Activated CD8-positive, alpha-beta memory T cell treated with anti-CD3 and anti-CD28 coated beads, Interleukin-2, amount 50 U/mL, for 4 hours (primary cell): ENCODE measurements at regions not wholly inside any gene's neighbourhood (a gene's known extent, or its start where the extent isn't known, plus 50 kb on each side); places are given as distances from the start of the nearest gene placed in this dataset.
A peak's percentile ranks its signal among the peaks of the same experiment; 100 is the strongest.
"Not testable (repeated sequence)": the region's sequence is repeated elsewhere in the genome, so short reads cannot be mapped to it uniquely, and the experiment has no call there.

Source experiments
- DNase-seq: peaks from one replicate; pipeline ENCODE4 v3.0.0-alpha.2; 2020

DNA sequence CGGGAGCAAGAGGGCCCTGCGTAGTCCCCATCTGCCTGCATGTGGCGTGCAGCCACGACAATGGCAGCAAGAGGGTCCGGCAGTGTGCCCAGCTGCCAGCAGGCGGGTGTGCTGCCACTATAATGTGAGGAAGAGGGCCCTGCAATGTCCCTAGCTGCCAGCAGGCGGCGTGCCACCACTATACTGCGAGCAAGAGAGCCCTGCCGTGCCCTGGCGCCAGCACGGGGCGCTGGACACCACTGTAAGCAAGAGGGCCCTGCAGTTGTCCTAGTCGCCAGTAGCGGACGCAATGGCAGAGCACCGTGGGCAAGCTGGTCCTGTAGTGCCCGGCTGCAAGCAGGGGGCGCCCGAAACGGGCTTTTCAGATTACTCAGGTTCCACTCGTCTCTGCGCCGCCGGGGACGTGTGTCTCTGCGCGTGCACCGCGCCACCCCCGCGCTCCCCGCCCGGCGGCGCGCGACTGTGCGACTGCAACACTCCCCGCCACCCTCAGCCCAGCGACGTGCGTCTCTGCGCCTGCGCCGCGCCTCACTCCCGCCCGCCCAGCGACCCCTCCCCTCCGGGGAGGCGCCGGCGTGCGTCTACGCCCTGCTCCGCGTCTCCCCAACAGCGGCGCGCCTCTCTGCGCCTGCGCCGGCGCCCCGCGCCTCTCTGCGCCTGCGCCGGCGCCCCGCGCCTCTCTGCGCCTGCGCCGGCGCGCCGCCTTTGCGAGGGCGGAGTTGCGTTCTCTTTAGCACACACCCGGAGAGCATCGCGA lies 159.4 kb upstream of the FRG2B start:
- DNase-seq = peak; percentile 11

- not testable (repeated sequence) for DNase-seq
Observed at GRCh38 chr10:133785178-133785577, 158.6 kb upstream of the FRG2B start.

- DNase-seq = not testable (repeated sequence)
Observed at GRCh38 chr10:133765308-133765707, 138.7 kb upstream of the FRG2B start.

- DNase-seq = not testable (repeated sequence)
Observed at GRCh38 chr10:133764823-133765209, 138.2 kb upstream of the FRG2B start.

DNA sequence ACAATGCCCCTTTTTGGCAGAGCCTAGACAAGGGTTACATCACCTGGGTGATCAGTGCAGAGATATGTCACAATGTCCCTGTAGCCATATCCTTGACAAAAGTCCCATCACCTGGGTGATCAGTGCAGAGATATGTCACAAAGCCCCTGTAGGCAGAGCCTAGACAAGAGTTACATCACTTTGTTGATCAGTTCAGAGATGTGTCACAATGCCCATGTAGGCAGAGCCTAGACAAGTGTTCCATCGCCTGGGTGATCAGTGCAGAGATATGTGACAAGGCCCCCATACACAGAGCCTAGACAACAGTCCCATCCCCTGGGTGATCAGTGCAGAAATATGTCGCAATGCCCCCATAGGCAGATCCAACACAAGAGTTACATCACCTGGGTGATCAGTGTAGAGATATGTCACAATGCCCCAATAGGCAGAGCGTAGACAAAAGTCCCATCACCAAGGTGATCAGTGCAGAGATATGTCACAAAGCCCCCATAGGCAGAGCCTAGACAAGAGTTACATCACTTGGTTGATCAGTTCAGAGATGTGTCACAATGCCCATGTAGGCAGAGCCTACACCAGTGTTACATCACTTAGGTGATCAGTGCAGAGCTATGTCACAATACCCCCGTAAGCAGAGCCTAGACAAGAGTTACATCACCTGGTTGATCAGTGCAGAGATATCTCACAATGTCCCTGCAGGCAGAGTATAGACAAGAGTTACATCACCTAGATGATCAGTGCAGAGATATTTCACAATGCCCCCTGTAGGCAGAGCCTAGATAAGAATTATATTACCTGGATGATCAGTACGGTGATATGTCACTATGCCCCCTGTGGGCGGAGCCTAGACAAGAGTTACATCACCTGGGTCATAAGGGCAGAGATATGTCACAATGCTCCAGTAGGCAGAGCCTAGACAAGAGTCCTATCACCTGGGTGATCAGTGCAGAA lies 137.6 kb upstream of the FRG2B start:
- peak; percentile 4 for DNase-seq

- DNase-seq = not testable (repeated sequence)
Observed at GRCh38 chr10:133763190-133763589, 136.6 kb upstream of the FRG2B start.

GRCh38 chr10:133753545-133753944 lies 127.0 kb upstream of the FRG2B start:
- DNase-seq = not testable (repeated sequence)
